ENCODE measurements at regions not wholly inside any gene's neighbourhood (a gene's known extent, or its start where the extent isn't known, plus 50 kb on each side); places are given as distances from the start of the nearest gene placed in this dataset.
A peak's percentile ranks its signal among the peaks of the same experiment; 100 is the strongest.

GRCh38 chrX:71000139-71000538 lies 68.0 kb downstream of the SNX12 start:
- H3K36me3 ChIP-seq (ENCODE audit: insufficient read depth, low read length), result no peaks in the 10 kb centered on the region
- H3K4me1 ChIP-seq (ENCODE audit: insufficient read depth, low read length), result no peaks in the 10 kb centered on the region
- H2AFZ ChIP-seq (ENCODE audit: low read depth, low read length), result no peak overlapping the region
- peaks cover 2% of the 10 kb centered on the region for H3K27me3 ChIP-seq (ENCODE audit: insufficient read depth, low read length)
- H3K9me3 ChIP-seq (ENCODE audit: low read length), result no peaks in the 10 kb centered on the region
- H3K4me3 ChIP-seq (ENCODE audit: low read length), result no peak overlapping the region

- no peak overlapping the region for H3K4me3 ChIP-seq (ENCODE audit: low read length)
- H3K4me1 ChIP-seq (ENCODE audit: insufficient read depth, low read length), result no peaks in the 10 kb centered on the region
- peak overlapping the region; percentile 72 for H2AFZ ChIP-seq (ENCODE audit: low read depth, low read length)
- no peaks in the 10 kb centered on the region for H3K36me3 ChIP-seq (ENCODE audit: insufficient read depth, low read length)
- H3K9me3 ChIP-seq (ENCODE audit: low read length), result no peaks in the 10 kb centered on the region
- peaks cover 2% of the 10 kb centered on the region for H3K27me3 ChIP-seq (ENCODE audit: insufficient read depth, low read length)
These were observed 67.6 kb upstream of the SLC7A3 start for GRCh38 chrX:70998411-70999027.

- Histone ChIP-seq H3K36me3 (ENCODE audit: insufficient read depth, low read length) (no peaks in the 10 kb centered on the region), H3K27me3 (ENCODE audit: insufficient read depth, low read length) (peaks cover 2% of the 10 kb centered on the region), H3K9me3 (ENCODE audit: low read length) (no peaks in the 10 kb centered on the region), H2AFZ (ENCODE audit: low read depth, low read length) (no peak overlapping the region), H3K4me3 (ENCODE audit: low read length) (no peak overlapping the region), H3K4me1 (ENCODE audit: insufficient read depth, low read length) (no peaks in the 10 kb centered on the region)
These were observed 64.4 kb upstream of the SLC7A3 start for GRCh38 chrX:70995338-70995737.

- no peak overlapping the region for H3K4me3 ChIP-seq (ENCODE audit: low read length)
- H2AFZ ChIP-seq (ENCODE audit: low read depth, low read length), result no peak overlapping the region
- H3K9me3 ChIP-seq (ENCODE audit: low read length), result no peaks in the 10 kb centered on the region
- H3K4me1 ChIP-seq (ENCODE audit: insufficient read depth, low read length), result no peaks in the 10 kb centered on the region
- H3K36me3 ChIP-seq (ENCODE audit: insufficient read depth, low read length), result no peaks in the 10 kb centered on the region
- H3K27me3 ChIP-seq (ENCODE audit: insufficient read depth, low read length), result no peaks in the 10 kb centered on the region
These were observed 57.5 kb upstream of the SLC7A3 start for GRCh38 chrX:70988425-70988824.
